Small intestine (tissue), 7 donors: ENCODE measurements at regions not wholly inside any gene's neighbourhood (a gene's known extent, or its start where the extent isn't known, plus 50 kb on each side); places are given as distances from the start of the nearest gene placed in this dataset.

Experiments
- DNase-seq, 2 donors: peaks; one replicate each; pipeline versions ENCODE4 v3.0.0 to v3.0.0-alpha.2; 2013
- FAIRE-seq: peaks from 2 replicates; lab custom pipeline; 2012; peaks lifted over from hg19 to GRCh38; lab: Jason Lieb, UNC
- H3K27ac ChIP-seq, 3 donors: one replicate each; pipeline ENCODE4 v1.5.1; 2013; ENCODE audit warnings: low read length in 2 of 3, mild to moderate bottlenecking in 2 of 3, control low read depth in 1 of 3, inconsistent platforms in 1 of 3, low read depth in 1 of 3, moderate library complexity in 1 of 3
- H3K27me3 ChIP-seq, 3 donors: one replicate each; pipeline ENCODE4 v1.6.1; 2013; ENCODE audit warnings: low read length in 3 of 3, inconsistent platforms in 1 of 3; ENCODE audit not compliant: control insufficient read depth in 3 of 3, insufficient read depth in 3 of 3
- H3K36me3 ChIP-seq, 3 donors: one replicate each; pipeline ENCODE4 v1.6.1; 2013; ENCODE audit warnings: low read length in 3 of 3, inconsistent platforms in 1 of 3, low read depth in 1 of 3, mild to moderate bottlenecking in 1 of 3, moderate library complexity in 1 of 3; ENCODE audit not compliant: control insufficient read depth in 3 of 3, insufficient read depth in 2 of 3
- H3K4me1 ChIP-seq, 3 donors: one replicate each; pipeline ENCODE4 v1.6.1; 2013; ENCODE audit warnings: low read length in 2 of 3, inconsistent platforms in 1 of 3, low read depth in 1 of 3, mild to moderate bottlenecking in 1 of 3, moderate library complexity in 1 of 3; ENCODE audit not compliant: control insufficient read depth in 3 of 3, insufficient read depth in 2 of 3
- H3K4me3 ChIP-seq, 3 donors: one replicate each; pipeline ENCODE4 v1.5.1; 2013; ENCODE audit warnings: low read length in 3 of 3, control low read depth in 1 of 3, inconsistent platforms in 1 of 3, low read depth in 1 of 3, mild to moderate bottlenecking in 1 of 3, moderate library complexity in 1 of 3
- H3K9me3 ChIP-seq, 2 donors: one replicate each; pipeline ENCODE4 v1.6.1; 2013; ENCODE audit warnings: low read depth in 1 of 2, low read length in 1 of 2; ENCODE audit not compliant: control insufficient read depth in 2 of 2, insufficient read depth in 1 of 2
- WGBS, 3 donors: extraction: QIAGEN DNeasy Blood & Tissue Kit; methylation state at CpG; one replicate each; pipeline ENCODE4 v1.1.7; 2013; 5-methylcytosine and 5-hydroxymethylcytosine counted together
- donor health status: healthy with polysubstance abuse.
- donor health status: control.
- donor health status: control.
- donor health status: Bipolar disorder and iron deficiency.
- donor health status: healthy.

- no peak for DNase-seq
- Histone ChIP-seq H3K9me3 (peaks cover 0 to under 1% of the 10 kb centered on the region in 2 donors), H3K27me3 (no peaks in the 10 kb centered on the region), H3K4me1 (no peaks in the 10 kb centered on the region), H3K4me3 (no peak overlapping the region), H3K36me3 (no peaks in the 10 kb centered on the region), H3K27ac (no peak overlapping the region)
- FAIRE-seq, result no peak
- 53 to 73% (median 67%) methylated on average over 3 of the region's 3 CpGs for WGBS, 3 donors
These were observed 160.3 kb upstream of the SLC28A3 start for GRCh38 chr9:84500826-84501225.

- H3K4me1 ChIP-seq, result no peaks in the 10 kb centered on the region
- peaks cover 0 to 5% of the 10 kb centered on the region in 2 donors for H3K9me3 ChIP-seq
- H3K4me3 ChIP-seq, result no peak overlapping the region
- H3K27me3 ChIP-seq, result no peaks in the 10 kb centered on the region
- no peaks in the 10 kb centered on the region for H3K36me3 ChIP-seq
- FAIRE-seq (no peak), DNase-seq (no peak)
- no peak overlapping the region for H3K27ac ChIP-seq
These were observed 161.0 kb upstream of the SLC28A3 start for GRCh38 chr9:84501587-84501986.

GRCh38 chr9:84502066-84502465 is 161.5 kb upstream of the SLC28A3 start:
- Histone ChIP-seq H3K27ac (no peak overlapping the region), H3K4me3 (no peak overlapping the region), H3K27me3 (no peaks in the 10 kb centered on the region), H3K36me3 (no peaks in the 10 kb centered on the region), H3K4me1 (no peaks in the 10 kb centered on the region), H3K9me3 (peaks cover 0 to 5% of the 10 kb centered on the region in 2 donors)
- DNase-seq (no peak), FAIRE-seq (no peak)

GRCh38 chr9:84504360-84504759 is 163.8 kb upstream of the SLC28A3 start:
- H3K27me3 ChIP-seq, result no peaks in the 10 kb centered on the region
- no peak overlapping the region for H3K4me3 ChIP-seq
- FAIRE-seq, result no peak
- H3K4me1 ChIP-seq, result no peaks in the 10 kb centered on the region
- peaks cover 0 to 8% of the 10 kb centered on the region in 2 donors for H3K9me3 ChIP-seq
- H3K36me3 ChIP-seq, result no peaks in the 10 kb centered on the region
- no peak for DNase-seq
- no peak overlapping the region for H3K27ac ChIP-seq
- 80 to 84% (median 83%) methylated on average over 2 of the region's 2 CpGs for WGBS, 3 donors

GRCh38 chr9:84511651-84512050 is 157.9 kb upstream of the NTRK2 start:
- no peak for FAIRE-seq
- Histone ChIP-seq H3K36me3 (no peaks in the 10 kb centered on the region), H3K27ac (no peak overlapping the region), H3K4me1 (no peaks in the 10 kb centered on the region), H3K4me3 (no peak overlapping the region), H3K27me3 (no peaks in the 10 kb centered on the region), H3K9me3 (peaks cover 0 to 3% of the 10 kb centered on the region in 2 donors)
- DNase-seq, result no peak
- 50 to 79% (median 60%) methylated on average over 2 of the region's 2 CpGs for WGBS, 3 donors

GRCh38 chr9:84512493-84512892 is 157.0 kb upstream of the NTRK2 start:
- no peaks in the 10 kb centered on the region for H3K4me1 ChIP-seq
- H3K4me3 ChIP-seq, result no peak overlapping the region
- WGBS, 3 donors, result 87 to 94% (median 88%) methylated on average over 2 of the region's 2 CpGs
- FAIRE-seq, result no peak
- no peak for DNase-seq
- peaks cover 0 to 3% of the 10 kb centered on the region in 2 donors for H3K9me3 ChIP-seq
- no peaks in the 10 kb centered on the region for H3K36me3 ChIP-seq
- H3K27ac ChIP-seq, result no peak overlapping the region
- no peaks in the 10 kb centered on the region for H3K27me3 ChIP-seq

GRCh38 chr9:84513473-84513872 is 156.1 kb upstream of the NTRK2 start:
- Histone ChIP-seq H3K36me3 (no peaks in the 10 kb centered on the region), H3K27me3 (no peaks in the 10 kb centered on the region), H3K27ac (no peak overlapping the region), H3K4me3 (no peak overlapping the region), H3K9me3 (no peaks in the 10 kb centered on the region), H3K4me1 (no peaks in the 10 kb centered on the region)
- DNase-seq, result no peak
- WGBS, 3 donors, result 18 to 54% (median 23%) methylated on average over 1 of the region's 1 CpG
- no peak for FAIRE-seq

GRCh38 chr9:84513979-84514378 is 155.6 kb upstream of the NTRK2 start:
- no peaks in the 10 kb centered on the region for H3K36me3 ChIP-seq
- WGBS, 3 donors, result 67 to 83% (median 69%) methylated on average over 2 of the region's 2 CpGs
- no peak overlapping the region for H3K4me3 ChIP-seq
- no peaks in the 10 kb centered on the region for H3K27me3 ChIP-seq
- H3K27ac ChIP-seq, result no peak overlapping the region
- no peaks in the 10 kb centered on the region for H3K9me3 ChIP-seq
- no peak for DNase-seq
- no peak for FAIRE-seq
- H3K4me1 ChIP-seq, result no peaks in the 10 kb centered on the region

- no peaks in the 10 kb centered on the region for H3K4me1 ChIP-seq
- no peak for FAIRE-seq
- WGBS, 3 donors, result 57 to 60% (median 57%) methylated on average over 5 of the region's 5 CpGs
These were observed 155.1 kb upstream of the NTRK2 start for GRCh38 chr9:84514421-84514820.

More at GRCh38 chr9:84514421-84514820, 155.1 kb upstream of the NTRK2 start:
- no peaks in the 10 kb centered on the region for H3K27me3 ChIP-seq
- H3K4me3 ChIP-seq, result no peak overlapping the region
- no peaks in the 10 kb centered on the region for H3K9me3 ChIP-seq
- H3K27ac ChIP-seq, result no peak overlapping the region
- no peaks in the 10 kb centered on the region for H3K36me3 ChIP-seq
- DNase-seq, result no peak
